ENCODE measurements at regions not wholly inside any gene's neighbourhood (a gene's known extent, or its start where the extent isn't known, plus 50 kb on each side); places are given as distances from the start of the nearest gene placed in this dataset.

DNA sequence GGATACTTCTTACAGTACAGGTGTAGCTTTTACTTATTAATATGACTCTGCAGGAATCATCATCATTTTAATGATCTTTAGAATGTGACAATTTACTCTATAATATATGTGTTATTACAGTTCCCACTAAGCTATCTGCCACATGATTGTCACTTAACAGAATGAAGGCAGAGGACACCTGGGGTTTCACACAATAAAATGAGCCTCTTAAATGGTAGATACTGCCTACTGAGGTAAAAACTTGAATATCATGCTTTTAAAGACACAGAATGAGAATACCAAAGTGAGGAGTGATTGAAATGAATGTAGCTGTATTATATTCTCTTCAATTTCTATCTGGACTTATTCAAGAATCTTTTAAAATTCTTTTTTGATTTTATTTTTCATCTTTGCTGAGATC, 1255.3 kb upstream of the LRRN3 start:
- Mint-ChIP-seq H3K27me3 (ENCODE audit: unreplicated experiment) (no peaks in the 10 kb centered on the region), H3K4me1 (ENCODE audit: low read depth, unreplicated experiment) (no peaks in the 10 kb centered on the region), H3K36me3 (ENCODE audit: insufficient read depth, unreplicated experiment) (no peaks in the 10 kb centered on the region), H3K4me3 (ENCODE audit: low read depth, unreplicated experiment) (no peak overlapping the region), H3K9me3 (ENCODE audit: low read depth, unreplicated experiment) (no peaks in the 10 kb centered on the region), H3K27ac (ENCODE audit: unreplicated experiment) (no peak overlapping the region)
- TF ChIP-seq, protein P1, sequence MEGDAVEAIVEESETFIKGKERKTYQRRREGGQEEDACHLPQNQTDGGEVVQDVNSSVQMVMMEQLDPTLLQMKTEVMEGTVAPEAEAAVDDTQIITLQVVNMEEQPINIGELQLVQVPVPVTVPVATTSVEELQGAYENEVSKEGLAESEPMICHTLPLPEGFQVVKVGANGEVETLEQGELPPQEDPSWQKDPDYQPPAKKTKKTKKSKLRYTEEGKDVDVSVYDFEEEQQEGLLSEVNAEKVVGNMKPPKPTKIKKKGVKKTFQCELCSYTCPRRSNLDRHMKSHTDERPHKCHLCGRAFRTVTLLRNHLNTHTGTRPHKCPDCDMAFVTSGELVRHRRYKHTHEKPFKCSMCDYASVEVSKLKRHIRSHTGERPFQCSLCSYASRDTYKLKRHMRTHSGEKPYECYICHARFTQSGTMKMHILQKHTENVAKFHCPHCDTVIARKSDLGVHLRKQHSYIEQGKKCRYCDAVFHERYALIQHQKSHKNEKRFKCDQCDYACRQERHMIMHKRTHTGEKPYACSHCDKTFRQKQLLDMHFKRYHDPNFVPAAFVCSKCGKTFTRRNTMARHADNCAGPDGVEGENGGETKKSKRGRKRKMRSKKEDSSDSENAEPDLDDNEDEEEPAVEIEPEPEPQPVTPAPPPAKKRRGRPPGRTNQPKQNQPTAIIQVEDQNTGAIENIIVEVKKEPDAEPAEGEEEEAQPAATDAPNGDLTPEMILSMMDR (IDR thresholded peaks at IDR 0.05; ENCODE audit: unreplicated experiment) = no peak
- CTCF ChIA-PET = no interaction called here
- DNase-seq = no peak
- intact Hi-C loops (cut with micrococcal nuclease; ENCODE audit: unreplicated experiment) = no loop called here
- BruUV-seq (replicated peaks) = no TSS peak

DNA sequence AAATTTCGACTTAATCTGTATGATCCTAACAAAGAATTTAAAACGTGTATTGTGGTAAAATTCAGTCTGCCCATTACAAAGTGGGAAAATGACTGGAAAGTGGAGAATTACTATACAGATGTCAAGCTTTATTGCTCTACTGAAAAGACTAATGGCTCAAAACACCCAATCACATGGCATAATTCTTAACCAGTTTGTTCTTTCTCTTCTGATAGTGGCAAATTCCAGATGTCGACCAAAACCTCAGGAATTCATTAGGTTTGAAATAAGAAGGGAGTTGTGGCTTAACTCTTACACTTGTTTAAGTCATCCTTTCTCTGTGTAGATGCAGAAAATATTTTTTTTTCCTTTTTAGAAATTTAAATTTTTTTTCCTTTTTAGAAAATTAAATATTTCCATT, 1254.9 kb upstream of the LRRN3 start:
- no peak for DNase-seq
- H3K27me3 Mint-ChIP-seq (ENCODE audit: unreplicated experiment) = no peaks in the 10 kb centered on the region
- no peak overlapping the region for H3K4me3 Mint-ChIP-seq (ENCODE audit: low read depth, unreplicated experiment)
- CTCF ChIA-PET = no interaction called here
- TF ChIP-seq, protein P1 (IDR thresholded peaks at IDR 0.05; ENCODE audit: unreplicated experiment) = no peak
- H3K9me3 Mint-ChIP-seq (ENCODE audit: low read depth, unreplicated experiment) = no peaks in the 10 kb centered on the region
- H3K4me1 Mint-ChIP-seq (ENCODE audit: low read depth, unreplicated experiment) = no peaks in the 10 kb centered on the region
- BruUV-seq (replicated peaks) = no TSS peak
- no peak overlapping the region for H3K27ac Mint-ChIP-seq (ENCODE audit: unreplicated experiment)
- intact Hi-C loops (cut with micrococcal nuclease; ENCODE audit: unreplicated experiment) = no loop called here
- no peaks in the 10 kb centered on the region for H3K36me3 Mint-ChIP-seq (ENCODE audit: insufficient read depth, unreplicated experiment)

DNA sequence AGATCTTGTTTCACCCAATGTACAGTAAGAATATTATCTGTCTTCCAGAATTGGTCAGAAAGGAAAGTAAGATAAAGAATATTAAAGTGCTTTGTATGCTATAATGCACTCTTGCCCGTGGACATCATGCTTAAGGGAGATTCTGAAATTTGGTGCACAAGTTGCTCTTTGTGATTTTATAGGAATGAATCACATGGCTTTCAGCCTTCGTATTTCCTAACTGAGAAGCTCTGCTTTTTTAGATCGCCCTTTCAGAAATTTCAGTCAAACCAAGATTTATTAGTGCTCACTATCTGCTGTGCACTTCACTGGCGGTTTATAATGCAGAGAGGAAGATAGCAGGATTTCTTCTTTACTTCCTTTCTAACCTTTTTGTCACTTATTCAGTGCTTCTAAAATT, 1248.5 kb upstream of the LRRN3 start:
- Mint-ChIP-seq H3K36me3 (ENCODE audit: insufficient read depth, unreplicated experiment) (no peaks in the 10 kb centered on the region), H3K9me3 (ENCODE audit: low read depth, unreplicated experiment) (no peaks in the 10 kb centered on the region), H3K27ac (ENCODE audit: unreplicated experiment) (no peak overlapping the region), H3K4me1 (ENCODE audit: low read depth, unreplicated experiment) (no peaks in the 10 kb centered on the region), H3K27me3 (ENCODE audit: unreplicated experiment) (no peaks in the 10 kb centered on the region), H3K4me3 (ENCODE audit: low read depth, unreplicated experiment) (no peak overlapping the region)
- TF ChIP-seq, protein P1 (IDR thresholded peaks at IDR 0.05; ENCODE audit: unreplicated experiment) = no peak
- DNase-seq = no peak
- intact Hi-C loops (cut with micrococcal nuclease; ENCODE audit: unreplicated experiment) = loop anchor here (5.0 to 10.0 kb wide), 2 partner anchors 242 to 1645 kb away; no protein-coding TSS in a partner anchor
- no TSS peak for BruUV-seq (replicated peaks)
- CTCF ChIA-PET = no interaction called here

DNA sequence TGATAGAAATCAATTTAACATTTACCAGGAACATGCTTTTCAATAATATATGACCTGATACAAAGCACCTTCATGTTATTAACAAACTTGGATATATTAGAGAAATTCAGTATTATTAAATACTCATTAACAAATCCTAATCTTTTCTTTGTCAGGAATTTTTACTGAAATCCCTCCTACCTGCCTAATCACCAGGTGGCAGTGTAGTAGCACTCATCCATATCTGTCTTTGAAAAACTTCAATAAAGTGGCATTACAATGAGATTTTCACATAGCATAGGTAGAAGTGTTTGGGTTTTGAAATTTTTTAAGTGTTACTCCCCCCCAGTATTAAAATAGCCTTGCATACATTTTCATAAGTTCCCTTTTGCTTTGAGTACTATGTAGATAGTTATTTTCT, 1246.6 kb upstream of the LRRN3 start:
- H3K27ac Mint-ChIP-seq (ENCODE audit: unreplicated experiment) = no peak overlapping the region
- intact Hi-C loops (cut with micrococcal nuclease; ENCODE audit: unreplicated experiment) = loop anchor here (1.0 to 10.0 kb wide), 6 partner anchors 240 to 1891 kb away; no protein-coding TSS in a partner anchor
- CTCF ChIA-PET = no interaction called here

More for the DNA sequence above, 1246.6 kb upstream of the LRRN3 start:
- H3K4me3 Mint-ChIP-seq (ENCODE audit: low read depth, unreplicated experiment) = no peak overlapping the region
- no TSS peak for BruUV-seq (replicated peaks)
- TF ChIP-seq, protein P1 (IDR thresholded peaks at IDR 0.05; ENCODE audit: unreplicated experiment) = peak; percentile 33
- no peaks in the 10 kb centered on the region for H3K4me1 Mint-ChIP-seq (ENCODE audit: low read depth, unreplicated experiment)
- H3K9me3 Mint-ChIP-seq (ENCODE audit: low read depth, unreplicated experiment) = no peaks in the 10 kb centered on the region
- DNase-seq = peak; percentile 34
- no peaks in the 10 kb centered on the region for H3K36me3 Mint-ChIP-seq (ENCODE audit: insufficient read depth, unreplicated experiment)
- no peaks in the 10 kb centered on the region for H3K27me3 Mint-ChIP-seq (ENCODE audit: unreplicated experiment)
